ENCODE measurements at regions not wholly inside any gene's neighbourhood (a gene's known extent, or its start where the extent isn't known, plus 50 kb on each side); places are given as distances from the start of the nearest gene placed in this dataset.

DNA sequence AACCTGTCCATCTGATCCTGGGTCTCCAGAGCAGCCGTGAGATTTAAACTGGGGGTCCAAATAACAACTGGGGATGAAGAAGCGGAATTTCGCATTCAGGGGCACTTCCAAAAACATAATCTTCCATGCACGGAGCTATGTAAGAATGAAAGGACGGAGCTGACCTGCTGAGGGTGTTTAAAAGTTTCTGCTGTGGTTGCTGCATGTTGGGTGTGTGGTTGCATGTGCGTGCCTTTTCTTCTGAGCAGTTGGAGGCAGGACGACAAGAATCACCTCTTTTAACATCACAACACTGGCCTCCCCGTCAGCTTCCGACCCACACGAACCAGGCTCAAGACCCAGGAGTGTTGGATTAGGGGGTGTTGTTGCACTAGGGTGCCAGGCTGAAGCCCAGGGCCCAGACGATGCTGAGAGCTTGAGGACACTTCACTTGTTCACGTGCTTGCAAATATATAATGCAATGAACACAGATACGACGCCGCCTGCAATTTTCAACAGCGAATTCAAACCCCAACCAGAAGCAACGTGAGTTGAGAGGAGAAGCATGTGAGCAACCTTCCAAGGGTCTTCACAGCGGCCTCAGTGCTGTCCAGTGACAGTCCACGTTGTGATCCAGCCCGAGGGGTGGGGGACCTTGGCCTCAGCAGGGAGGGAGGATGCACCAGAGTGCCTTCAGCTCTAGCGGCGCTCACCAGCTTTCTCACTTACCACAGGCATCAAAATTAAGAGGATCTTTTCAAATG, 76.0 kb upstream of the SALL3 start:
- DNase-seq: no peak

DNA sequence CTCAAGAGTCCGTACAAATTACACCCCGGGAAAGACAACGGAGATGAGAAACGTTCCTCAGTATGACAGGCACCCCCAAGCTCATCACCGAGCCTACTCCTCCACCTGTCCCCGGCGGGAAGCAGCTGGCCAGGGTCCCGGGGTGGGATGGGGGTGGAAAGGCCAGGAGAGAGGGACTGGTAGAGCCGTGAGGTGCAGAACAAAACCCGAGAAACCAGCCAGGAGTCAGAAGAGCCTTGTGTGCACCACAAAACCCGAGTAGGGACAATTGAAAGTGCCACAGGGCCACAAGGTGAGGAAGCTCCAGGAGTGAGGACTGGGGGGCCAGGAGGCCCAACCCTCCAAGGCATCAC, 75.5 kb upstream of the SALL3 start:
- DNase-seq: no peak

DNA sequence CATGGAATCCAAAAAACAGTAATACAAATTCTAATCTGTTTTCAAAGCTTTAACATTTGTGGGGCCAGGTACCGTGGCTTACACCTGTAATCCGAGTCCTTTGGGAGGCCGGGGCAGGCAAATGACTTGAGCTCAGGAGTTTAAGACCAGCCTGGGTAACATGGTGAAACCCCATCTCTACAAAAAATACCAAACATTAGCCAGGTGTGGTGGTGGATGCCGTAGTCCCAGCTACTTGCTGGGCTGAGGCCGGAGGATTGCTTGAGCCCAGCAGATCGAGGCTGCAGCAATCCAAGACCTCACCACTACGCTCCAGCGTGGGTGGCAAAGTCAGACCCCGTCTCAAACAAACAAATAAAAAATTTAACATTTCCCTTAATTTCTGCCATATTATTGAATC, 74.3 kb upstream of the SALL3 start:
- DNase-seq: no peak

DNA sequence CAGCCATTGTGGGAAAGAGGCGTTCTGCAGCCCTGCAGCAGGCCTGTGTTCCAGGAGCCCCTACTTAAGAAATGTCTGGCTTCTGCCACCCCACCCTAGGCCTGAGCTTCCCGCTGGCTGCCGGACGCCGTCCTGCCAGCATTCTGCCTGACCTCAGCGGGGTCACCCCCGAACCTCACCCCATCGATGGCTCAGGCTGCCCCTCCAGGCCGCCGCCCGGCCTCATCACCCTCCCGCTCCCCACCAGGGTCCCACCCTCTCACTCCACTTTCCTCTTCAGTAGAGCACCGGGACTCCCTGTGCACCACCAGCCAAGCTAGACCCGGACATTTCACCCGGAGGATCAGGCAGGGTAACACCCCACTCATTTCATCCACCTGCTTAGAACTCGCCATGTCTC, 73.6 kb upstream of the SALL3 start:
- DNase-seq: no peak

DNA sequence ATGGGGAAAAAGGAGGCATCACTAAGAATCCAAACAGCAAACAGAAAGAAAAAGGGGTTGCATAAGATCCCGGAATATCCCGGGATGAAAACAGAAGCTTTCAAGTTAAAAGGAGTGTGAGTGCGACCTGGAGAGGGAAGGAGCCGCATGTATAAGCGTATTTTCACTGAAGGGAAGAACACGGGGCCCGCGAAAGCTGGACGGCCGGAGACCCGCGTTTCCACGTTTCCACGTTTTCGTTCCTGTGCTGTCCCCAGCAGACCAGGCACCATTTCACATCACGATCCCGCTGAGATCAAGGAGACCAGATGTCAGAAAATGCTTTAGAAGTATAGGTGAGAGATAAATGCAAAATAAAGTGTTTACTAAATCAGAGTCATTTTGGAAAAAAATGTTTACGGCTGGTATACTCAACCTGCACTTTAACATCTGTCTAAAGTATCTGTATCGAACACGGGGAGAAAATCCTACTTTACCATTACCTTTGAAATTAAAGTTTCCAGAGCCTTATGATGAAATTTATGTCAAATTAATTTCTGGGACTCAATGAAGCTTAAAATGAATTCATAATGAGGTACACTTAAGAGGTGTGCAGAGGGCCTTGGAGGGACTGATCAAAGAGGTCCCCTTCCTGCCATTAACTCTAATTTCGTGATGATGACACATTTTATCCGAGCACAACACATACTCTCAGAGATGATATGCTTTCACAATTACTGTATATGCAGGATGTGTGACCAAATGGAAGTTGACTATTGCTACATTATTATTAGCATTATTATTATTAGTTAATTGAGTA, 71.0 kb upstream of the SALL3 start:
- no peak for DNase-seq

DNA sequence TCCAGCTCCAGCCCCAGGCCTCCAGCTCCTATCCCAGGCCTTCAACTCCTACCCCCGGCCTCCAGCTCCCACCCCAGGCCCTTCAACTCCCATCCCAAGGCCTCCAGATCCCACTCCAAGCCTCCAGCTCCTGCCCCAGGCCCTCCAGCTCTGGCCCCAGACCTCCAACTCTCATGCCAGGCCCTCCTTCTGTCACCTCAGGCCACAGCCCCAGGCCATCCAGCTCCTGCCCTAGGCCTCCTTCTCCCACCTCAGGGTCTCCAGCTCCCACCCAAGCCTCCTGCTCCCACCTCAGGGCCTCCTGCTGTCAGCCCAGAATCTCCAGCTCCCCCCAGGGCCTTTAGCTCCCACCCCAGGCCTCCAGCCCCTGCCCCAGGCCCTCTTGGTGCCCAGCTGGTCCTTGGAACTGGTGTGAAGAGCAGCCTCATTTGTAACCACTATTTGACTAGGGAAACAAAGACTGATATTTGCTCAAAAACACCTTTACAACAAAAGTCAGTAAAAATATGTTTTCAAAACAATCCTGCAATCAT, 67.8 kb upstream of the SALL3 start:
- no peak for DNase-seq

DNA sequence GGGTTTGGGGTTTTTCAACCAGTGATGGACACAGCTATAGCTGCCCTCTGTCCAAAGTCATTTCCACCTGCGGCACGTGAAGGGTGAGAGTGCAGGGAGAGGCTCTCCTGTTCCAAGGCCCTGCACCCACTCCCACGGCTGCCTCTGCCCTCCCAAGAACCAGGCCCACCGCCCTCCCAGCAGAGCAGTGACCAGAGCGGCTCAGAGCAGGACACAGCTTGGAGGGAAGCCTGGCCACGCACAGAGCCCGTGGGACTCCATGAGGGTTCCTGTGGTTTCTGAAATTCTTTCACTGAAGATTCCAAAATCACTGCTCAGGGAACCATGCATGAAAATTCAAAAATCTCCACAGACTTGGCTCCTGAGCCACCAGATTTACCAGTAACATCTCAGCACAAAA, 67.3 kb upstream of the SALL3 start:
- DNase-seq: no peak

DNA sequence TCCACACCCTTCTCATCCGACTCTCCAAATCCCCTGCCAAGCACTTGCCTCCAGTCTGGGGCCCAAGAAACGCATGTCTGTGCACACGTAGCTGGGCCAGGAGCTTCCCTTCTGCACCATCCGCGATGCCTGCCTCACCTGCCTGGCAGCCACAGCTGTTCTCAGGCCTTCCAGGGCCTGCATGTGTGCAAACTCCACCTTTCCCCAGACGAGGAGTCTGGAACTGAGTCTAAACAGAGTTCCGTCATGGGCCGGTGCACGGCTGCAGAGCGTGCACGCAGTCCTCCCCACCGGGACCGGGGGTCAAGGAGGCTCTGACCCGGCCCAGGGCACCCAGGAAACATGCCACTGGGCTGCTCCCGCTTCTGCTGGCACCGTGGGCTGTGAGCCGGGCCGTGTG, 66.8 kb upstream of the SALL3 start:
- no peak for DNase-seq

DNA sequence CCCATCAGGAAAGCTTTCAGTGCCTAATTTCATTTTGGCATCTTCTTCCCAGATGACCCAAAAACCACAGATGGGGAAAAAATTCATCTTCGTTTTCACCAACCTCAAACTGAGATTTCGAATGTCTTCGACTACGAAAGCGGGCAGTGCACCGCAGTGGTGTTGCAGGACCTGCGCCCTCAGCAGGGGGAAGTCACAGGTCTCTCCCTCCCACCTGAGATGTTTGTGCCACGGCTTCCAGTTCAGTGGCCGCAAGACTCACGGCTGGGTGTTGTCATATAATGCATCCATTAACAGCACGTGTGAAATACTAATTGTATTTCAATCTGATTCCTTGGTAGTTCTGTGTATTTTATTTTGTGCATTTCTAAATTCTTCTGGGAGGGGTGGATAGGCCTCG, 66.2 kb upstream of the SALL3 start:
- no peak for DNase-seq

DNA sequence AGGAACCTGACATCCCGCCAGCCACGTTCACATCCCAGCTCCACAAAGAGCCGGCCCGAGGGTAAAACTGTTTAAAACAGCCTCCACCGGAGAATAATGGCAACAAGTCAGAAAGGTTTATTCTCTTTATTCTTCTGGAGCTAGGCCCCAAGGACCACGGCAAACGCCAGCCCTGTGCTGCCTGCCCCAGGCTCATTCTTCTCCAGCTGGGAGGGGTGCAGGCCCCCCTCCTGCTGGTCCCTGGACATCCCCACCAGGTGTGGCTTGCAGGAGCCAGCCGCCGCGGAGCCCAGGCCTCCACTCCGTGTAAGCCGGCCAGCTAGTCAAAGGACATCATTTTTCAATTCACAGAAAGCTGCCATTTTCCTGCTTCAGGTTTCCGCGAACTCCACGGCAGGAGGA, 65.8 kb upstream of the SALL3 start:
- no peak for DNase-seq

DNA sequence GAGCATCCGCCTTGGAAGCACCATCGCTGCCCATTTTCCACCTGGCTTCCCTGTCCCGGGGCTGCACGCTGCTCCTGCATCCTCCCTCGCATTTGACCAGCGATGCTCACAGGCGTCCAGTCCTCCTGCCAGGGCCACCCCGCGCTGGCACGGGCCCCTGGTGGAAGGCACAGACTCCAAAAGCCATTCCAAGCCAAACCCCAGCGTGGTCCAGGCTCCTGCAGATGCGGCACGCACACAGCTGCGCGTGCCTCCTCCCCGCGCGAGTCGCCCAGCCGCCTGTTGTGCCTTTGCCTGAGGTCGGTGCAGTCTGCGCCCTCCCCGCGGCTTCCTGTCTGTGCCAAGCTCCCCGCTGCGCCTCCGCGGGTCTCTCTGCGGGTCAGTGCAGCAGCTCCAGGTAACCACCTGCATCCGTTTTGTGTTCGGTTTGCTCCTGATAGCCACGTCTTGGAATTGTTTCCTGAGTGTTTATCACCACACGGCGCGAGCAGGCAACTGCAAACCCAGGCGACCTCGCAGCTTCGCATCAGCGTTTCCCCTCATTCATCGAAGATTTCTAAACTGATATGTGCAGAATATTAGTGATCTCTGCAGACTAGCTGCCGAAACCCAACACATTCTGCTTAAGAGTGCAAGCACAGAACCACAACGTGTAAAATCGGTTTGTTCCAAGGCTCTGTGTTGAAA, 65.2 kb upstream of the SALL3 start:
- no peak for DNase-seq

DNA sequence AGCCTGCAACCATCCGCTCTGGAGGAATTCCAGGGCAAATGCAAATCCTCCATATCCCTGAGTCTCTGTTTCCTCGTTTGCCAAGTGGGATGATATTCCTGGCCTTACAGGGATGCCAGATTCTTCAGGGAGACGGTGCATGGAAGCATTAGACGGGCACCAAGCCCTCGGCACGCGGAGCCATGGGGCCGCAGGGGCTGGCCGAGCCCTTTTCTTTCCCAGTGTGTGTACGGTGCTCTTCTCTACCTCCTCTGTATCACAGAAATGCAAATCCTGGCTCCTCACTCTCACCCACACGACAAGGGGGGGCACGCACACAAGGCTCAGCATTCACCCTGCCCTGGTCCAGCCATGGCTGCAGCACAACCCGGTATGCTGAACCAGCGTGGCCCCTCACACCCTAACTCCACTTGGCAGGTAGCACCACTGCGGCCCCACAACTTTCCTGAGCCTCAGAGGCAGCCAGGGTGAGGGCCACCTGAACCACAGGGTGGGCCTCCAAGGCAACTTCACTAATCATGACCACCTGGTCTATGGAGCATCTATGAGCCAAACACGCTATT, 64.1 kb upstream of the SALL3 start:
- no peak for DNase-seq

DNA sequence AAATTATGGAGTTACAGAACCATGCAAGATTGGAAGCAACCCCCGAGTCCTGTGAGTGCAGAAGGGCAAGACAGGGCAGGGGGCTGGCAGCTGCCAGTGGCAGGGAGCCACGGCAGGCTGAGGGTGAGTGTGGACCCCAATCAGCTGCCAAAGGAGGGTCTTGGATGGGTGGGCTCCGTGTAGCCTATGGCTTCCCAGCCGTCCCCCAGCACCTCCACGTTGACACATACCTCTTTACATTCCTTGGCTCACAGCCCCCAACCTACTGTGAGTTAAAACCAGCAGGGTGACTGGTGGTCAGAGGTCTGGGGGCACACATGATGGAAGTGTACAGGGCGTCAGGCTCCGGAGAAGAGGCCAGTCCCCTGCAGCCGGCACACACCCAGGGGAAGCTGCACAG, 60.9 kb upstream of the SALL3 start:
- no peak for DNase-seq

DNA sequence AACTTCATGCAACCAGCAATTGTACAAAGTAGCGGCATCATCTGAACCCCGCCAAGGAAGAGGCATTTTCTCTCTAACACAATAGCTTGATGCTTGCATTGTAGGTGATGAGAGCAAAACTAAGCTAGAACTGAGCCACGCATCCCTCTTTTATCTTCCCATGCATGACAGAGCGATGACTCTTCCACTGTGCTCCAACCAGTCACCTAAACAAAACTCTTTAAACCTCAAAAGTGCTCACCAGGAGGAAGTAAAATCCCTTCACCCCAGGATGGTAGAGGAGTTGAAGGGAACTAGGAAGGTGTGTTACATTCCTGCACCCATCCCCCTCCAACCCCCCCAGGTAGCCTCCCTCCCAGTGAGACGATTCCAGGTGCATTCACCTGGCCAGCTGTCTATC, 59.7 kb upstream of the SALL3 start:
- DNase-seq: no peak

DNA sequence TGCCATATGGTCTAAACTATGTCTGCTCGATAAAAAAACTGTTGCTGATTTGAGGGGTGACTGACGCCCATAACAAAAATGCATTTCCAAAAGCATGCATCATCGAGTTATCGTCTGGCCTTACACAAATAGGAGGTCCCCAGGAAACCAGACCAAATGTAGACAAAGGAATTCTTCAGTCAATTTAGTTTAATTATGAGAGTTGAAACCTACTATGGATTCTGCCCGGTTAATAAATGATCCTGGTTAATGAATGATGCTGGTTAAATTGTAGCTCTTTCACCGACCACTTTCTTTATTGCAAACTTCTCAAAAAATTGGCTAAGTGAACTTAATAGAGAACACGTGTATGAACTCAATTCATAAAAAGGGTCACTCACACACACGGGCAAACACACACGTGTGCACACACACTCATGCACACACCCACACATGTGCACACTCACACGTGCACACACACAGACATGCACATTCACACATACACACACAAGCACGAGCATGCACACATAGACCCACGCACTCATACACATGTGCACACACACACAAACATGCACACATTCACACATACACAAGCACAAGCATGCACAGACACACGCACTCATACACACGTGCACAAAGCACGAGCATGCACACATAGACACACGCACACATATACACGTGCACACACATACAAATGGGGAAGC, 59.0 kb upstream of the SALL3 start:
- no peak for DNase-seq

DNA sequence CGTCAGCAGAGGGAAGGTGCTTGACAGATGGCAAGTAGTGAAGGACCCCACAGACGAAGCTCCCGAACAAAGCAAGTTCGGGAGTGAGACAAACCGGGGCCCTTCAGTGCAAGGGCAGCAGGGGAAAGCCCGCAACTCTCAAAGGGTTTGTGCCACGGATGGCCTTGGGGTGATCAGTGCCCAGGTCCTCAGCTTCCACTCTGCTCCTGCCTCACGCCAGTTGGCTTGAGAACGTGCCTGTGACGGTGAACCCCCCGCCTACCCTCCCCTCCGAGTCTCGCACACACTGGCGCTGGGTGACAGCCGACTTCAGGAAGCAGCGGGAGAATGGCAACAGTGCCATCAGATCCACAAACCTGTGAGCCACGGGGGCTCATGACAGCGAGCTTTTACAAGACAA, 56.8 kb upstream of the SALL3 start:
- no peak for DNase-seq

DNA sequence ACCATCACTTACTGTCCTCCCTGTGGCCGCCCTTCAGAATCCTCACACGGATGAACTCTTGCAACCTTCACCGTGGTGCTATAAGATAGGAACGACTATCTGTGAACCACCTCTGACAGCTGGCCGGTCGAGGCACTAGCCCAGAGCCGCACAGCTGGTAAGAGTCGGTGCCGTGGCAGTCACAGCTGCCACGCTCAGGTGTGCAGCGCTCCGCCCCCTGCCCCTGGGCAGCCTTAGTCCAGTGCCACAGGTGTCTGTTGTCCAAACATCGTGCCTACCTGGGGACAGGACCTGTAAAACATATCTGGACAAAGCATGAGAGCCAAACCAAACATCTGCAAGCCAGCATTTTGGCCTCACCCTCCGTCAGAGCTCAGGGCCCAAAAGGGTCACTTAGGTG, 55.3 kb upstream of the SALL3 start:
- DNase-seq: no peak

DNA sequence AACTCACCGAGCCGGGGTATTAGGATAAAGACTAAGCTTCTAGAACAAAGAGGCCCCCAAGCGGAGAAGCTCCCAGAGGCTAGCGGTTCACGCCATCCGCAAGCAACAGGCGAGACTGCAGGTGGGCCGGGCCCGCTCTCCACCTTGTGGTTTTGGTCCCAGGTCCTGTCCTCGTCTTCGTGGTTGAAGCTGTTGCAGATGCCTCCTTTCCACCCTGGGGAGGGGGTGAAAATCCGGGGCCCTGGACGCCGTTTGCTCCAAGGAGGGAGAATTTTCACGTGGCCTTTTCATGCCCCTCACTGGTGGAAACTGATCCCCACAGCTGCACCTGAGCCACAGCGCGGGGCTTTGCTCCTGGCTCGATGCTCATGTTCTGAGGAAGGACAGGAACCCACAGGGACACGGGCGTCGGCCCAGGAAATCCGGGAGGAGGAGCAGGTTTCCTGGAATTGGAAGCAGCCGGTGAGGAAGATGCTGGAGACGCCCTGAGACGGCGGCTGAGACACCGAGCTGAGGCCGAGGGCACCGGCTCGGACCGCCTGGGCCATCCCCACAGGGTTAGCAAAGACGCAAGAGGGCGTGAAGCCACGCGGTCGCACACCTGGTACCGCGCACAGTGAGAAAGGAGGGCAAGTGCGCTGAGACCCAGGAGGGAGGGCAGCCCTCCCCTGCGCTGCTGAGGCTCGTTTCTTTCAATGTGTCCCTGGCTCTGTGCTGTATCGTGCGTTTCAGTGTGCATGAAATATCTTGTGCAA, 54.7 kb upstream of the SALL3 start:
- DNase-seq: no peak

DNA sequence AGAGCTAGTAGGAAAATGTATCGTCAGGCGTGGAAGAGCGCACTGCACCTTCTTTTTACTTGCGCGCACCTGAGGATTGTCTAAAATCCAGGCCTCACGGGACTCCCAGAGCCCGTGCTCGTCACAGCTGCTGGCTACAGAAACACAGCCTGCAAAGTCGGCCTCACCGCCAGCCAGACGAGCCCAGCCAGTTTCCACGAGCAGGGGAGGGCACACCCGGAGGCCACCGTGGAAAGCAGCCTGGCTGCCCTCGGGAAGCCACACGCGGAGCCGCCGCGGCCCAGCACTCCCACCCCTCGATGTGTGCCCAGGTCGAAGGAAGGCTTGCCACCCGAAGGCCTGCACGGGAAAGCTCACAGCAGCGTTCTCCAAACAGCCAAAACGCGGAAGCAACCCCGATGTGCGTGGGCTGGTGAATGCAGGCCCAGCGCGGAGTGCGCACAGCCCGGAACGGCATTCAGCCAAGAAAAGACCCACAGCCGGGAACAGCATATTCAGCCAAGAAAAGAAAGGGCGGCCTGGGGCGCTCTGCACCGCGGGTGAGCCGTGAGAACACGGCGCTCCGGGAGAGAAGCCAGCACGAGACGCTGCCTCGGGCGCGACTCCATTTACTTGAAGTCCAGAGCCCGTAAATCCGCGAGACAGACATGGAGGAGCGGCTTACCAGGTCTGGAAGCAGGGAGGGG, 53.9 kb upstream of the SALL3 start:
- DNase-seq: no peak

DNA sequence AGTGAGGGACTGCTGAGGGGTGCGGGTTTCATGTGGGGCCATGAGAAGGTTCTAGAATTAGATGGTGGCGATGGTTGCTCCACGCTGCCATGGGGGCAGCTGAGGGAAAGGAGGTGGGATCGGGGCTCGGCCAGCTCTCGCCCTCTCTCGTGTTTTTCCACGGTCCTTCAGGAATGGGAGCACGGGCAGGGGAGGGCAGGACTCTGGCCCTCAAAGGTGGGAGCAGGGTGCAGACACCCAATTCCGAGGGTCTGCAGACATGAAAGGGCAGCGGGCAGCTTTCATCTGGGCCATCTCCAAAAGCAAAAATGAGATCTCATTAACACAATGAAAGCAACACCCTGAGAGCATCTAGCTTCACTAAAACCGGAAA, 53.4 kb upstream of the SALL3 start:
- no peak for DNase-seq

DNA sequence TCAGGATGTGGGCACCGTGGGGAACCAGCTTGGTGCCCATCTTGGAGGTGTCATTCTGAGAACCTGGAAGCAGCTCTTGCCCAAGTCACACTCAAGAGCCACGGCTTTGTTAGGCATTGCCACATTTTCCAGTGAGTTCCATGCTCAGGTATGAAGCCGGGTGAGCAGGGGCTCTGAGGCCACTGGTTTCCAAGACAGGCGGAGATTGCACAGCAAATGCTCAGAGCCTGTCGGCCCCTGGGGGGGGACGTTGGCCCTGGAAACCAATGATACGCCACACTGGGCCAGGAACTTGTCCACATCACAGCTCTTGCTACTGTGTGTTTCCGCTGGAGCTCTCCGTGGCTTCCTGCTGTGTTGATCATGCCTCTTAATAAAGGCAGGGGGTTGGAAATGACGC, 52.5 kb upstream of the SALL3 start:
- no peak for DNase-seq

DNA sequence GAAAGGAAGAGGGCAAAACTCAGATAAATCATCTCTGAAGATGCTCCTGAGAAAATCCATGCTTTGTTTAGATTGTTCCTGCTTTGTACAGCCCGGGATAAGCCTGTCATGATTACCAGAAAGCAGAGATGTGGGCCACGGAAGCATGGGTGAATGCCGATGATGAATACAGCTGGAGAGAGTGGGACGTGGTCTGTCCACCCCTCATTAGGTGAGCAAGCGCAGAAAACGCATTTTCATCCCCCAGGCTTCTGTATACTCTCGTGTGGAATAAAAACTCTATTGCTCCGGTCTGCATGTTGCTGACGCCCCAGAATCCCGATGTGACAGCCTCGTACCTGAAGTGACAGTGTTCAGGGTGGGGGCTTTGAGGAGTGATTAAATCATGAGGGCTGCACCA, 52.0 kb upstream of the SALL3 start:
- DNase-seq: no peak
